ENCODE measurements at regions not wholly inside any gene's neighbourhood (a gene's known extent, or its start where the extent isn't known, plus 50 kb on each side); places are given as distances from the start of the nearest gene placed in this dataset.

DNA sequence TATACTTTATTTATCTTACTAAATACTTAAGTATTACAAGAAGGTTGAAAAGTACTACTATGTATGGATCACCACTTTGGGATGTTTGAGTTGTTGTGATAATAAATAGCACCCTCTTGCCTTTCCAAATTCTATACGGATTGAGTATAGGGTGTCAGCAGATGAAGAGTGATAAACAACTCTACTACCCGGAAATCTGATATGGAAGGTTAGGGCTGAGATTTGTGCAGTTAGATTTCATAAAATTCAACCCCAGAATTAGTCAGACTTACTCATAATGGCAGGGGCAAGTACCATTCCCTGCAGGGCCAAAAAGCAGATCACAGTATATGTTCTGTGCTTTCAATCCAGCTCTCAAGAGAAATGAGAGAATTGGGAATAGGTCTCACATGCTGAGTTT is 1008.9 kb upstream of the PCDH7 start:
- TF ChIP-seq POLR2AphosphoS5 (IDR thresholded peaks at IDR 0.05; ENCODE audit: low read depth, low read length) (no peak), POLR2A (IDR thresholded peaks at IDR 0.05; ENCODE audit: low read depth, low read length) (no peak)
